Panc1 (cell line): ENCODE measurements at regions not wholly inside any gene's neighbourhood (a gene's known extent, or its start where the extent isn't known, plus 50 kb on each side); places are given as distances from the start of the nearest gene placed in this dataset.

Experiments used
- ATAC-seq: fragments of 200-7000 bp; cut with Tn5 transposase; 2 replicates; pipeline ENCODE4 v1.9.1; 2020; ENCODE audit warnings: mild to moderate bottlenecking, moderate library complexity
- BruUV-seq: library from RNA; stranded (reverse); fragments of 400-500 nt; replicated peaks from 2 replicates; lab custom pipeline; 2021; lab: Mats Ljungman, UMichigan
- CTCF ChIA-PET: fragments of 300-600 bp; sonication (Branson Sonifier 250); formaldehyde crosslinking; loops from one replicate; lab custom pipeline; 2022; ENCODE audit warnings: antibody characterized with exemption; lab: Charles Lee
- POLR2A ChIA-PET: fragments of 300-600 bp; sonication (Branson Sonifier 250); formaldehyde crosslinking; loops from one replicate; lab custom pipeline; 2022; ENCODE audit warnings: antibody characterized with exemption; lab: Charles Lee
- DNase-seq: peaks from one replicate; pipeline ENCODE4 v3.0.0-alpha.2; 2010; ENCODE audit warnings: low read depth, low spot score
- H3K27ac ChIP-seq: 2 replicates; pipeline ENCODE4 v1.5.1; 2011; ENCODE audit warnings: mild to moderate bottlenecking, low read length, inconsistent platforms
- H3K27me3 ChIP-seq: fragments of 200-500 bp; sonication (Bioruptor generic); 2 replicates; pipeline ENCODE4 v1.6.0; 2014; ENCODE audit warnings: low read length, inconsistent platforms; ENCODE audit not compliant: control insufficient read depth, insufficient read depth
- H3K36me3 ChIP-seq: fragments of 200-500 bp; sonication (Bioruptor generic); 2 replicates; pipeline ENCODE4 v1.5.1; 2014; ENCODE audit warnings: inconsistent platforms, mild to moderate bottlenecking, low read length, moderate library complexity; ENCODE audit not compliant: control insufficient read depth, insufficient read depth
- H3K4me1 ChIP-seq: 2 replicates; pipeline ENCODE4 v1.5.1; 2011; ENCODE audit warnings: inconsistent platforms, mild to moderate bottlenecking, low read length, moderate library complexity; ENCODE audit not compliant: control insufficient read depth, insufficient read depth
- H3K4me3 ChIP-seq, 2 experiments: 2 replicates each; pipeline ENCODE4 v1.5.1; 2011 to 2012; ENCODE audit warnings: low read depth in 2 of 2, low read length in 2 of 2, mild to moderate bottlenecking in 2 of 2, inconsistent platforms in 1 of 2, moderate library complexity in 1 of 2
- H3K9me3 ChIP-seq: fragments of 200-500 bp; sonication (Bioruptor generic); 2 replicates; pipeline ENCODE4 v1.5.1; 2014; ENCODE audit warnings: low read depth, mild to moderate bottlenecking, inconsistent platforms, low read length, moderate library complexity; ENCODE audit not compliant: control insufficient read depth, insufficient read depth
- POLR2AphosphoS5 ChIP-seq: IDR thresholded peaks from 2 replicates; pipeline ENCODE4 v1.6.1; 2012; ENCODE audit warnings: mild to moderate bottlenecking, low read depth, low read length, moderate library complexity
- SIN3A ChIP-seq: IDR thresholded peaks from 2 replicates; pipeline ENCODE4 v1.6.1; 2012; ENCODE audit warnings: low read depth, mild to moderate bottlenecking, low read length, moderate library complexity, borderline replicate concordance; ENCODE audit not compliant: insufficient read depth
- TCF7L2 ChIP-seq: IDR thresholded peaks from 2 replicates; pipeline ENCODE4 v1.6.1; 2011; ENCODE audit warnings: mild to moderate bottlenecking, low read depth, low read length, inconsistent platforms
- in situ Hi-C: cut with HindIII; loops from 2 replicates; pipeline ENCODE4 v1.10.0; 2016; ENCODE audit warnings: low sequenced_read_pairs, low pct_unique_long_range_greater_than_20kb
- intact Hi-C: fragments of 100-400 bp; cut with micrococcal nuclease; formaldehyde crosslinking; loops from one replicate; pipeline ENCODE4 v1.10.0; 2022; ENCODE audit not compliant: unreplicated experiment
- TF ChIP-seq, protein P1 (sequence below), 2 experiments: IDR thresholded peaks; 2 replicates each; pipeline ENCODE4 v1.6.1; 2011 to 2012; ENCODE audit warnings: low read depth in 2 of 2, control low read depth in 1 of 2, low read length in 1 of 2, mild to moderate bottlenecking in 1 of 2, moderate library complexity in 1 of 2; ENCODE audit not compliant: insufficient read depth in 1 of 2
- TF ChIP-seq, protein P2 (sequence below): fragments of 450-650 bp; IDR thresholded peaks from 2 replicates; pipeline ENCODE4 v1.5.1; 2017; ENCODE audit warnings: mild to moderate bottlenecking

DNA sequence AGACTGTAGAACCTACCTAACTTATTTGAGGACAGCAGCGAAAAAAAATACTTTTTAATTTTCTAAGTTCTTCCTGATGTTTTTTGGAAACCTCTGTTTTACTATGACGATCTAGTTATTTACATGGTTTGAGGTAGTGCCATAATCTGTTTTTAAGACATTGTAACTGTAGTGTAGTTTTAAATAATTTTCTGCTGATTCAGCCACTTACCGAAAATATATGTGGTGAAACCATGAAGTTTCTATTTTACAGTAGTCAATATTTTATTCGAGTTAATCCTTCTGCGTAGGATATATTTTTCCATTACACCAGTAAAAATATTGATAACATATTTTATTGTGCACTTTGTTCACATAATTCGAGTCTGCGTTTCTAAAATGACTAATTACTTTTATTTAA is 121.7 kb upstream of the RRP15 start:
- Histone ChIP-seq H3K4me1 (peaks cover 3% of the 10 kb centered on the region), H3K4me3 (no peak overlapping the region), H3K27me3 (peaks cover 50% of the 10 kb centered on the region), H3K27ac (no peak overlapping the region), H3K36me3 (no peaks in the 10 kb centered on the region), H3K9me3 (no peaks in the 10 kb centered on the region)
- ChIA-PET POLR2A (no interaction called here), CTCF (no interaction called here)
- TF ChIP-seq, protein P1, sequence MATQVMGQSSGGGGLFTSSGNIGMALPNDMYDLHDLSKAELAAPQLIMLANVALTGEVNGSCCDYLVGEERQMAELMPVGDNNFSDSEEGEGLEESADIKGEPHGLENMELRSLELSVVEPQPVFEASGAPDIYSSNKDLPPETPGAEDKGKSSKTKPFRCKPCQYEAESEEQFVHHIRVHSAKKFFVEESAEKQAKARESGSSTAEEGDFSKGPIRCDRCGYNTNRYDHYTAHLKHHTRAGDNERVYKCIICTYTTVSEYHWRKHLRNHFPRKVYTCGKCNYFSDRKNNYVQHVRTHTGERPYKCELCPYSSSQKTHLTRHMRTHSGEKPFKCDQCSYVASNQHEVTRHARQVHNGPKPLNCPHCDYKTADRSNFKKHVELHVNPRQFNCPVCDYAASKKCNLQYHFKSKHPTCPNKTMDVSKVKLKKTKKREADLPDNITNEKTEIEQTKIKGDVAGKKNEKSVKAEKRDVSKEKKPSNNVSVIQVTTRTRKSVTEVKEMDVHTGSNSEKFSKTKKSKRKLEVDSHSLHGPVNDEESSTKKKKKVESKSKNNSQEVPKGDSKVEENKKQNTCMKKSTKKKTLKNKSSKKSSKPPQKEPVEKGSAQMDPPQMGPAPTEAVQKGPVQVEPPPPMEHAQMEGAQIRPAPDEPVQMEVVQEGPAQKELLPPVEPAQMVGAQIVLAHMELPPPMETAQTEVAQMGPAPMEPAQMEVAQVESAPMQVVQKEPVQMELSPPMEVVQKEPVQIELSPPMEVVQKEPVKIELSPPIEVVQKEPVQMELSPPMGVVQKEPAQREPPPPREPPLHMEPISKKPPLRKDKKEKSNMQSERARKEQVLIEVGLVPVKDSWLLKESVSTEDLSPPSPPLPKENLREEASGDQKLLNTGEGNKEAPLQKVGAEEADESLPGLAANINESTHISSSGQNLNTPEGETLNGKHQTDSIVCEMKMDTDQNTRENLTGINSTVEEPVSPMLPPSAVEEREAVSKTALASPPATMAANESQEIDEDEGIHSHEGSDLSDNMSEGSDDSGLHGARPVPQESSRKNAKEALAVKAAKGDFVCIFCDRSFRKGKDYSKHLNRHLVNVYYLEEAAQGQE (IDR thresholded peaks at IDR 0.05; ENCODE audit: insufficient read depth in 1 of 2, low read depth in 2 of 2, low read length in 1 of 2): no peak
- TF ChIP-seq POLR2AphosphoS5 (no peak), TCF7L2 (no peak), SIN3A (no peak)
- TF ChIP-seq, protein P2, sequence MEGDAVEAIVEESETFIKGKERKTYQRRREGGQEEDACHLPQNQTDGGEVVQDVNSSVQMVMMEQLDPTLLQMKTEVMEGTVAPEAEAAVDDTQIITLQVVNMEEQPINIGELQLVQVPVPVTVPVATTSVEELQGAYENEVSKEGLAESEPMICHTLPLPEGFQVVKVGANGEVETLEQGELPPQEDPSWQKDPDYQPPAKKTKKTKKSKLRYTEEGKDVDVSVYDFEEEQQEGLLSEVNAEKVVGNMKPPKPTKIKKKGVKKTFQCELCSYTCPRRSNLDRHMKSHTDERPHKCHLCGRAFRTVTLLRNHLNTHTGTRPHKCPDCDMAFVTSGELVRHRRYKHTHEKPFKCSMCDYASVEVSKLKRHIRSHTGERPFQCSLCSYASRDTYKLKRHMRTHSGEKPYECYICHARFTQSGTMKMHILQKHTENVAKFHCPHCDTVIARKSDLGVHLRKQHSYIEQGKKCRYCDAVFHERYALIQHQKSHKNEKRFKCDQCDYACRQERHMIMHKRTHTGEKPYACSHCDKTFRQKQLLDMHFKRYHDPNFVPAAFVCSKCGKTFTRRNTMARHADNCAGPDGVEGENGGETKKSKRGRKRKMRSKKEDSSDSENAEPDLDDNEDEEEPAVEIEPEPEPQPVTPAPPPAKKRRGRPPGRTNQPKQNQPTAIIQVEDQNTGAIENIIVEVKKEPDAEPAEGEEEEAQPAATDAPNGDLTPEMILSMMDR: no peak
- DNase-seq: no peak
- intact Hi-C loops (no loop called here), in situ Hi-C loops (no loop called here)
- BruUV-seq: no TSS peak
- no peak for ATAC-seq

DNA sequence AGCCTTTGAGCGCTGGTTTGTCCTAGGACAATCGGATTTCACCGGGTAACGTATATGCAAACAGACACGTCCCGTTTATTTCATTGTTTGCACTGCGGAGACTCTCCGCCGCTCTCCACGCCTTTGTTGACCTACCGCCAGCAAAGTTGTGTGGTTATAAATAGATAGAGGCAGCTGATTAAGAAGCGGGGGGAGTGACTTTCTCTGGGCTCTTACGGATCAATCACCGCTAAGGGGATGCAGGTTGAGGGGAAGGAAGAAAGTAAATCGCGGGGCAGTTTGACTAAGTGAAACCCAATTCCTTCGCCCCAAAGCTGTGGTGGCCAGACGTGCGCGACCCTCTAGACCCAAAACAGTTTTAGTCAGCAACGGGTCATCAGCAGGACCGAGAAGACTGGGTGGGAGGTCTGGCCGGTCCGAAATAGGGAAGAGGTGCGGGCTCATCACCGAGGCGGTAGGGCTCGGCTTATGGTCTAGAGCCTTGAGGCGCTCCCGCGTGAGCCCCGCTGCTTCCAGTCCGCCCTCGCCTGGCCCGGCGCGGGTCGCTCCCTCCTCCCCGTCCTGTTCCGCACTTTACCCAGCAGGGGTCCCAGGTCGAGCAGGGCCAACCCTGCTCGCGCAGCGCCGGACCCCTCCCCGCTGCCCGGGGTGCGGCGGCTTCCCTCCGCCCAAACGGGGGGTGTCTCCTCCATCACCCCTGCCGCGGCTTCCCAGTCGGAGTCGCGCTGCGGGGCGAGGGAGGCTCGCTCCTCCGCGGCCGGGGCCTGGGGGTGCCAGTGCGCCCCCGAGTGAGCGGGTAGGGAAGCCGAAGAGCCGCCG is 120.8 kb upstream of the RRP15 start:
- TF ChIP-seq, protein P2: peak; percentile 40
- no peak for TF ChIP-seq POLR2AphosphoS5
- TF ChIP-seq, protein P1 (IDR thresholded peaks at IDR 0.05; ENCODE audit: insufficient read depth in 1 of 2, low read depth in 2 of 2, low read length in 1 of 2): no peak
- DNase-seq (no peak), ATAC-seq (peak; percentile 90)
- Histone ChIP-seq H3K9me3 (no peaks in the 10 kb centered on the region), H3K27me3 (peaks cover 50% of the 10 kb centered on the region), H3K4me3 (peak overlapping the region; percentile 46 to 62), H3K27ac (no peak overlapping the region), H3K36me3 (no peaks in the 10 kb centered on the region), H3K4me1 (peaks cover 3% of the 10 kb centered on the region)
- no TSS peak for BruUV-seq
- ChIA-PET CTCF (no interaction called here), POLR2A (no interaction called here)
- in situ Hi-C loops (no loop called here), intact Hi-C loops (no loop called here)
